Gastroesophageal sphincter (tissue), 3 donors: ENCODE measurements at regions not wholly inside any gene's neighbourhood (a gene's known extent, or its start where the extent isn't known, plus 50 kb on each side); places are given as distances from the start of the nearest gene placed in this dataset.

Experiments
- CTCF ChIP-seq, 4 experiments: fragments of 200-600 bp in 2 of 4; fragments of 450-650 bp in 2 of 4; sonication (generic) in 1 of 4; IDR thresholded peaks; one replicate each; pipeline ENCODE4 v1.5.1; 2017 to 2019; ENCODE audit warnings: antibody characterized with exemption in 4 of 4, mild to moderate bottlenecking in 2 of 4, moderate library complexity in 2 of 4
- EP300 ChIP-seq: sonication (generic); formaldehyde crosslinking; IDR thresholded peaks from one replicate; pipeline ENCODE4 v1.6.1; 2017; ENCODE audit warnings: antibody characterized with exemption, mild to moderate bottlenecking
- POLR2A ChIP-seq, 2 donors: fragments of 450-650 bp; IDR thresholded peaks; one replicate each; pipeline ENCODE4 v1.6.1; 2017; ENCODE audit warnings: antibody characterized with exemption in 2 of 2, mild to moderate bottlenecking in 2 of 2, moderate library complexity in 1 of 2

GRCh38 chr15:45763170-45763869 is 128.5 kb downstream of the SQOR start:
- TF ChIP-seq CTCF (IDR thresholded peaks at IDR 0.05): no peak
- no peak for TF ChIP-seq EP300
- no peak for TF ChIP-seq POLR2A (IDR thresholded peaks at IDR 0.05)
